Testis (tissue), 2 donors: ENCODE measurements at regions not wholly inside any gene's neighbourhood (a gene's known extent, or its start where the extent isn't known, plus 50 kb on each side); places are given as distances from the start of the nearest gene placed in this dataset.

Source experiments
- POLR2A ChIP-seq: fragments of 450-650 bp; IDR thresholded peaks from one replicate; pipeline ENCODE4 v1.6.1; 2017; ENCODE audit warnings: antibody characterized with exemption, mild to moderate bottlenecking, moderate library complexity
- TF ChIP-seq, protein P1 (sequence below), 3 experiments: fragments of 450-650 bp in 2 of 3; fragments of 200-600 bp in 1 of 3; sonication (generic) in 1 of 3; IDR thresholded peaks; one replicate each; pipeline ENCODE4 v1.5.1; 2016 to 2019; ENCODE audit warnings: antibody characterized with exemption in 3 of 3, mild to moderate bottlenecking in 2 of 3, moderate library complexity in 1 of 3

DNA sequence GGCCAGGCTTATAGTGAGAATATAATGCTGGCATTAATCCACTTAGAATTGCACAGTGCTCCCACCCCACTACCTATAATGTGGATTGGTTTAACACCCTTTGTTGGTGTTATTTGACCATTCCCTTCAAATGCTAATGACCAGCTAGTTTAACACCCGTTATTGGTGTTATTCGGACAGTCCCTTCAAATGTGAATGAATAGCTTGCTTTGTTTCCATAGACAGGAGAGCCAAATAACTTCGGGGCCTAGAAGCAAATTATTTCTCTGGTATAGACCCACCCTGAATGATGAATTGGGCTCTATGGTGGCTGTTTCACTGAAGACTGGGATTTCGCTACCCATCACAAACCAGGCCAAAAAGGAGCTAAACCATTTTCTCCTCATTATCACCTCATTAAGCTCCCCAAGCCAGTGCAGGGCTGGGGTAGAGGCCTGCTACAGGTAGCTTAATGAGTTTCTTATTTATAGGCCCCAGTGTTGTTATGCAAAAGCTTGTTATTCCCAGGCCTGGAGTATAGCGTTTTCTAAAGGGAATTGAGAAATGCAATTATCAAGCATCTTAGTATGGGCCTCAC, 494.1 kb upstream of the DPH6 start:
- TF ChIP-seq, protein P1, sequence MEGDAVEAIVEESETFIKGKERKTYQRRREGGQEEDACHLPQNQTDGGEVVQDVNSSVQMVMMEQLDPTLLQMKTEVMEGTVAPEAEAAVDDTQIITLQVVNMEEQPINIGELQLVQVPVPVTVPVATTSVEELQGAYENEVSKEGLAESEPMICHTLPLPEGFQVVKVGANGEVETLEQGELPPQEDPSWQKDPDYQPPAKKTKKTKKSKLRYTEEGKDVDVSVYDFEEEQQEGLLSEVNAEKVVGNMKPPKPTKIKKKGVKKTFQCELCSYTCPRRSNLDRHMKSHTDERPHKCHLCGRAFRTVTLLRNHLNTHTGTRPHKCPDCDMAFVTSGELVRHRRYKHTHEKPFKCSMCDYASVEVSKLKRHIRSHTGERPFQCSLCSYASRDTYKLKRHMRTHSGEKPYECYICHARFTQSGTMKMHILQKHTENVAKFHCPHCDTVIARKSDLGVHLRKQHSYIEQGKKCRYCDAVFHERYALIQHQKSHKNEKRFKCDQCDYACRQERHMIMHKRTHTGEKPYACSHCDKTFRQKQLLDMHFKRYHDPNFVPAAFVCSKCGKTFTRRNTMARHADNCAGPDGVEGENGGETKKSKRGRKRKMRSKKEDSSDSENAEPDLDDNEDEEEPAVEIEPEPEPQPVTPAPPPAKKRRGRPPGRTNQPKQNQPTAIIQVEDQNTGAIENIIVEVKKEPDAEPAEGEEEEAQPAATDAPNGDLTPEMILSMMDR (IDR thresholded peaks at IDR 0.05): no peak
- no peak for TF ChIP-seq POLR2A
